OCI-LY1 (cell line): ENCODE measurements at regions not wholly inside any gene's neighbourhood (a gene's known extent, or its start where the extent isn't known, plus 50 kb on each side); places are given as distances from the start of the nearest gene placed in this dataset.

Experiments used
- EZH2 ChIP-seq: fragments of 200-600 bp; sonication (generic), shearing (Covaris generic); IDR thresholded peaks from 2 replicates; pipeline ENCODE4 v1.8.0; 2017; ENCODE audit warnings: borderline replicate concordance, mixed run types, mild to moderate bottlenecking, antibody characterized with exemption, low read length, moderate library complexity, mixed read lengths
- TF ChIP-seq, protein P1 (sequence below): fragments of 200-600 bp; sonication (generic), shearing (Covaris generic); IDR thresholded peaks from 2 replicates; pipeline ENCODE4 v1.5.1; 2017; ENCODE audit warnings: mild to moderate bottlenecking, antibody characterized with exemption, low read length, moderate library complexity, mixed read lengths

DNA sequence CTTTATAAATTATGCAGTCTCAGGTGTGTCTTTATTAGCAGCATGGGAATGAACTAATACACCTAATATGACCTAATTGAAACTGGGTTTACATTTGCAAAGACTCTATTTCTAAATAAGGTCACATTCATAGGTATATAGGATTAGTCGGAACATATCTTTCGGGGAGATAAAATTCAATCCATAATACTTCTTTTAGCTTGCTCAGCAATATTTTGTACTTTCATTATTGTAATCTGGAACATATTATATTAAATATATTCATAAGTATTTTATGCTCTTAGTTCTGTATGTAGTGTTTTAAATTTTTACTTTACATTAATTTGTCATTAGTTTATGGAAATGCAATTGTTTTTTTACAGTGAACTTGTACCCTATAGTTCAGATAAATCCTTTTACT is 927.7 kb downstream of the CCDC85A start:
- no peak for TF ChIP-seq EZH2
- TF ChIP-seq, protein P1, sequence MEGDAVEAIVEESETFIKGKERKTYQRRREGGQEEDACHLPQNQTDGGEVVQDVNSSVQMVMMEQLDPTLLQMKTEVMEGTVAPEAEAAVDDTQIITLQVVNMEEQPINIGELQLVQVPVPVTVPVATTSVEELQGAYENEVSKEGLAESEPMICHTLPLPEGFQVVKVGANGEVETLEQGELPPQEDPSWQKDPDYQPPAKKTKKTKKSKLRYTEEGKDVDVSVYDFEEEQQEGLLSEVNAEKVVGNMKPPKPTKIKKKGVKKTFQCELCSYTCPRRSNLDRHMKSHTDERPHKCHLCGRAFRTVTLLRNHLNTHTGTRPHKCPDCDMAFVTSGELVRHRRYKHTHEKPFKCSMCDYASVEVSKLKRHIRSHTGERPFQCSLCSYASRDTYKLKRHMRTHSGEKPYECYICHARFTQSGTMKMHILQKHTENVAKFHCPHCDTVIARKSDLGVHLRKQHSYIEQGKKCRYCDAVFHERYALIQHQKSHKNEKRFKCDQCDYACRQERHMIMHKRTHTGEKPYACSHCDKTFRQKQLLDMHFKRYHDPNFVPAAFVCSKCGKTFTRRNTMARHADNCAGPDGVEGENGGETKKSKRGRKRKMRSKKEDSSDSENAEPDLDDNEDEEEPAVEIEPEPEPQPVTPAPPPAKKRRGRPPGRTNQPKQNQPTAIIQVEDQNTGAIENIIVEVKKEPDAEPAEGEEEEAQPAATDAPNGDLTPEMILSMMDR, result no peak
